GM13976 (cell line): ENCODE measurements at regions not wholly inside any gene's neighbourhood (a gene's known extent, or its start where the extent isn't known, plus 50 kb on each side); places are given as distances from the start of the nearest gene placed in this dataset.
"Not testable (repeated sequence)": the region's sequence is repeated elsewhere in the genome, so short reads cannot be mapped to it uniquely, and the experiment has no call there.

Experiments used
- DNase-seq: peaks from one replicate; pipeline ENCODE4 v3.0.0; 2012; ENCODE audit warnings: low spot score
- CTCF ChIP-seq: IDR thresholded peaks from 2 replicates; pipeline ENCODE4 v1.5.1; 2012; ENCODE audit warnings: borderline replicate concordance, mild to moderate bottlenecking; ENCODE audit not compliant: insufficient read depth; ENCODE audit errors: extremely low read depth, missing control alignments, control extremely low read depth
- in situ Hi-C: fragments of 300-500 bp; cut with MboI; formaldehyde crosslinking; loops from one replicate; pipeline ENCODE4 v1.12.0; 2022; ENCODE audit warnings: low sequenced_read_pairs, mixed read lengths, inconsistent platforms; ENCODE audit not compliant: unreplicated experiment

GRCh38 chr16:75810342-75810741, 84.1 kb upstream of the CPHXL start:
- no peak for DNase-seq
- in situ Hi-C loops: no loop called here
- TF ChIP-seq CTCF: no peak

- no peak for DNase-seq
- in situ Hi-C loops: no loop called here
- TF ChIP-seq CTCF: no peak
Observed at GRCh38 chr16:75811020-75811634, 84.8 kb upstream of the CPHXL start.

- no peak for DNase-seq
- no peak for TF ChIP-seq CTCF
- in situ Hi-C loops: no loop called here
Observed at GRCh38 chr16:75818491-75818890, 92.2 kb upstream of the CPHXL start.

GRCh38 chr16:75820672-75821071, 94.4 kb upstream of the CPHXL start:
- in situ Hi-C loops: no loop called here
- no peak for TF ChIP-seq CTCF
- no peak for DNase-seq

- no peak for TF ChIP-seq CTCF
- in situ Hi-C loops: no loop called here
- no peak for DNase-seq
Observed at GRCh38 chr16:75821117-75821516, 94.8 kb upstream of the CPHXL start.

GRCh38 chr16:75825750-75826149, 99.5 kb upstream of the CPHXL start:
- in situ Hi-C loops: not testable (repeated sequence)

GRCh38 chr16:75827372-75828038, 101.2 kb upstream of the CPHXL start:
- in situ Hi-C loops, DNase-seq: not testable (repeated sequence)

More at GRCh38 chr16:75825750-75826149, 99.5 kb upstream of the CPHXL start:
- not testable (repeated sequence) for DNase-seq

GRCh38 chr16:75833385-75833784, 107.1 kb upstream of the CPHXL start:
- DNase-seq, in situ Hi-C loops: not testable (repeated sequence)
